Neural crest cell (in vitro differentiated cells): ENCODE measurements at regions not wholly inside any gene's neighbourhood (a gene's known extent, or its start where the extent isn't known, plus 50 kb on each side); places are given as distances from the start of the nearest gene placed in this dataset.

ENCODE experiments used
- DNase-seq: peaks from one replicate; pipeline ENCODE4 v3.0.0; 2021; ENCODE audit warnings: low read depth, mixed read lengths, low spot score
- H3K27ac Mint-ChIP-seq: one replicate; pipeline ENCODE4 v1.8.0; 2021; ENCODE audit warnings: mild to moderate bottlenecking, mixed read lengths; ENCODE audit not compliant: unreplicated experiment
- H3K27me3 Mint-ChIP-seq: 2 replicates; pipeline ENCODE4 v1.8.0; 2021; ENCODE audit warnings: low read depth, mild to moderate bottlenecking, mixed read lengths
- H3K36me3 Mint-ChIP-seq: 2 replicates; pipeline ENCODE4 v1.8.0; 2021; ENCODE audit warnings: low read depth, mild to moderate bottlenecking, mixed read lengths
- H3K4me1 Mint-ChIP-seq: 2 replicates; pipeline ENCODE4 v1.8.0; 2021; ENCODE audit warnings: mixed read lengths
- H3K4me3 Mint-ChIP-seq: one replicate; pipeline ENCODE4 v1.8.0; 2021; ENCODE audit warnings: mild to moderate bottlenecking, mixed read lengths
- H3K9me3 Mint-ChIP-seq: 2 replicates; pipeline ENCODE4 v1.8.0; 2021; ENCODE audit warnings: mixed read lengths
- CTCF ChIP-seq: fragments of 200-600 bp; sonication (generic); conservative IDR thresholded peaks from 2 replicates; pipeline ENCODE4 v1.5.0; 2021; ENCODE audit warnings: antibody characterized with exemption, mild to moderate bottlenecking

DNA sequence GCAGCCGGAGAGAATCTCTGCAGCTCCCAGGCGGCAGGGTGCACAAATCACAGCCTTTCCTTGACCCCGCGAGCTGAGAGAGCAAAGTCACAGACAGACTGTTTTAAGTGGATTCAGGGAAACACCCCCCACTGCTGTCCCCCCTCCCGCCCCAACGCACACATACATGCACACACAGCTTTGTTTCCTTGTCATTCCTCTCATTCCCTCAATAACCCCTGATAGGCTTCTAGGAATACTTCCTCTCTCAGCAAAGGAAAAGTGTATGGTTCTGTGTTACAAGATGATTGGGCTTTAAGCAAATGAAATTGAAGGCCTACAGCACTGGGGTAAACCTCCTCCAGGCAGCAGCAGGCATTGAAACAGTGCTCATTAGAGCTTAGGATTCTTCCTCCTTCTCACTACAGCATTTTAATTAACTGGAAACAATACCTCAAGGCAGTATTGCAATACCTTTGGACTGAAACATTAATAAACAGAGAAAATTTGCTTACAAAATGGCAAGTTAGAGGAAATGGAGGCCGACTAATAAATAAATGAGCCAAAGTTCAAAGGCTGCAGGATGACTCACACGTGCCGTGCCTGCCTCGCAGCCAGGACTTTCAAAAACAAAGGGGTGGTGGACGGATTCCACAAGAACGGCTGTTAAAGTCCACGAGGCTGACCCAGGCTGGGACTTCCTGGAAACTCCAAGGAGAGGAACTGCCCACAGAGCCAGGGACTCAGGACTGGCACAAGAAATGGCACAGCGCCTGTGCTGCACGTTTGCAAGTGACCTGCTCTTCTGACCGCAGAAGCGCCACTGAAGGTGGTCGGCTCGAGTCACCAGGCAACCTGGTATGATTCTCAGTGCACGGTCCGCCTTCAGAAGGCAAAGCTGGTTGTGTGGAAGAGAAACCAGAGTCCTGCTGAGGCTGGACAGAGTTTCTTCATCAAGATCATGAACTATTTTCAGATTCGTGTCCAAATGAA is 236.2 kb downstream of the SYK start:
- H3K27me3 Mint-ChIP-seq = no peaks in the 10 kb centered on the region
- H3K9me3 Mint-ChIP-seq = no peaks in the 10 kb centered on the region
- TF ChIP-seq CTCF = no peak
- peaks cover 19% of the 10 kb centered on the region for H3K4me1 Mint-ChIP-seq
- H3K36me3 Mint-ChIP-seq = no peaks in the 10 kb centered on the region
- no peak for DNase-seq
- H3K27ac Mint-ChIP-seq = peak overlapping the region; percentile 91
- no peak overlapping the region for H3K4me3 Mint-ChIP-seq

DNA sequence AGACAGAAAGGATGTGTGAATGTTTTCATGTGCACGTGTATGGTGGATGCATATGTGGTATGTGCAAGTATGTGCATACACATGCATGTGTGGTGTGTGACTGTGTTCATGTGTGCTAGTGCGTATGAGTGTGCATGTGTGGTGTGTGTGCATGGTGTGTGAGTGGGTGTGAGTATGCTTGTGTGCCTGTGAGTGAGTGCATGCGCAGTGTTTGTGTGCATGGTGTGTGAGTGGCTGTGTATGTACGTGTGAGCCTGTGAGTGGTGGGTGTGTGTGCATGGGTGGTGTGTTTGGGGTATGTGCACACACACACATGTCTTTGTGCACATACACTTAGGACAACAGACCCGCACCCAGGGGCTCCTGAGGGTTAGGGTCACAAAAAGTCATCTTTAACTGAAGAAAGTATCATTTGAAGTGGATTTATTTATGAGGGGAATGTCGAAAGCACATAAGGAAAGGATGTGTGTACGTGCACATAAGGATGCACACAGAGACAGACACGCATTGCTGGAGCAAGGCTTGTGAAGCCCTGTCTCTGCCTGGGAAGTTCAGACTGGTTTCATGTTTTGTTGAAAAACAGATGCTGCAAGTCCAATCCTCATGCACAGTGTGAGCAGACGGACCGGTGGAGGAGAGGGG is 237.0 kb downstream of the SYK start:
- DNase-seq = no peak
- TF ChIP-seq CTCF = no peak
- H3K27me3 Mint-ChIP-seq = no peaks in the 10 kb centered on the region
- H3K9me3 Mint-ChIP-seq = no peaks in the 10 kb centered on the region
- H3K4me3 Mint-ChIP-seq = no peak overlapping the region
- no peaks in the 10 kb centered on the region for H3K36me3 Mint-ChIP-seq
- peaks cover 19% of the 10 kb centered on the region for H3K4me1 Mint-ChIP-seq
- H3K27ac Mint-ChIP-seq = no peak overlapping the region

DNA sequence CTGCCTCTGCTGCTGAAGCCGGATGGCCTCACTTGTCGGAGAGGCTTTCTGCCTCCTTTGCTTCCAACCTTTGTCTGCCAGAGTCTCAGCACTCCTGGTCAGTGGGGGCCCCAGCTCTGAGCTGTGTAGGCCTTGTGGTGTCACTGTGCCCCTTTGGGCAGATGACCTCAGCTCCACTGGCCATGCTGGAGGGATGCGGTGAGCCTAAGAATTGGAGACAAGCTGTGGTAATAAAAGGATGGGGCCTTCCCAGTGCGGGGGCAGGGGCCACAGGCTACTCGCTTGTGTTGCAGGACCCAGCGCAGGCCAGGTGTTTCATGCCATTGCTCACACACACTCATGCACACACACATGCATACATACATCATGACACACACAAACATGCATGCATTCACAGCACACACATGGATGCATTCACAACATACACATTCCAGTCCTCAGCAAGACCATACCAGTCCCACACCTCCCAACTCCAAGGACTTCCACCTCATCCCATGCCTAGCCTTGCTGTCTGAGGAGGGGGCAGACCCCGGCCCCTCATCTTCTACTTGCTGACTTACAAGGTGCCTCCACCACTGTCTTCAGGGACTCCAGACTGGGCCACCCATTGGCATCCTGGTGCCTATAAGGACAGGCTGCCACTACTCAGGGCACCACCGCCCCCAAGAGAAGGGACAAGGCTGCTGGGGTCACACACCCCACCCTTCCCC is 237.7 kb downstream of the SYK start:
- no peak overlapping the region for H3K27ac Mint-ChIP-seq
- H3K27me3 Mint-ChIP-seq = no peaks in the 10 kb centered on the region
- H3K9me3 Mint-ChIP-seq = no peaks in the 10 kb centered on the region
- peaks cover 19% of the 10 kb centered on the region for H3K4me1 Mint-ChIP-seq
- no peak overlapping the region for H3K4me3 Mint-ChIP-seq
- no peaks in the 10 kb centered on the region for H3K36me3 Mint-ChIP-seq
- TF ChIP-seq CTCF = no peak
- DNase-seq = no peak

DNA sequence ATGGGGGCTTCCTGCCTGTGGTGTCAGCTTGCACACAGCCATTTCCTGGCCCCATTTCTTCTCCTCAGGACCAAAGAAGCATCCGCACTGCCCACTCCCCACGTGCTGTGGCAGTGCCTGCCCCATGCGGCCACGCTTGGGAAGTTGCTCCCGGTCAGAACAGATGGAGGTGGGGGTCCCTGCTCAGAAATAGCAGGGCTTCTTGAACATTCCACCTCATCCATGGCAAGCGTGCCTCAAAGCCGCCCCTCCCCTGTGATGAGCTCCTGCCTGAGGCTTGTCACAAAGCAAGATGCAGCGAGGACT is 238.2 kb downstream of the SYK start:
- H3K36me3 Mint-ChIP-seq = no peaks in the 10 kb centered on the region
- no peak for TF ChIP-seq CTCF
- no peak for DNase-seq
- no peaks in the 10 kb centered on the region for H3K9me3 Mint-ChIP-seq
- peaks cover 19% of the 10 kb centered on the region for H3K4me1 Mint-ChIP-seq
- no peak overlapping the region for H3K27ac Mint-ChIP-seq
- no peaks in the 10 kb centered on the region for H3K27me3 Mint-ChIP-seq
- no peak overlapping the region for H3K4me3 Mint-ChIP-seq

DNA sequence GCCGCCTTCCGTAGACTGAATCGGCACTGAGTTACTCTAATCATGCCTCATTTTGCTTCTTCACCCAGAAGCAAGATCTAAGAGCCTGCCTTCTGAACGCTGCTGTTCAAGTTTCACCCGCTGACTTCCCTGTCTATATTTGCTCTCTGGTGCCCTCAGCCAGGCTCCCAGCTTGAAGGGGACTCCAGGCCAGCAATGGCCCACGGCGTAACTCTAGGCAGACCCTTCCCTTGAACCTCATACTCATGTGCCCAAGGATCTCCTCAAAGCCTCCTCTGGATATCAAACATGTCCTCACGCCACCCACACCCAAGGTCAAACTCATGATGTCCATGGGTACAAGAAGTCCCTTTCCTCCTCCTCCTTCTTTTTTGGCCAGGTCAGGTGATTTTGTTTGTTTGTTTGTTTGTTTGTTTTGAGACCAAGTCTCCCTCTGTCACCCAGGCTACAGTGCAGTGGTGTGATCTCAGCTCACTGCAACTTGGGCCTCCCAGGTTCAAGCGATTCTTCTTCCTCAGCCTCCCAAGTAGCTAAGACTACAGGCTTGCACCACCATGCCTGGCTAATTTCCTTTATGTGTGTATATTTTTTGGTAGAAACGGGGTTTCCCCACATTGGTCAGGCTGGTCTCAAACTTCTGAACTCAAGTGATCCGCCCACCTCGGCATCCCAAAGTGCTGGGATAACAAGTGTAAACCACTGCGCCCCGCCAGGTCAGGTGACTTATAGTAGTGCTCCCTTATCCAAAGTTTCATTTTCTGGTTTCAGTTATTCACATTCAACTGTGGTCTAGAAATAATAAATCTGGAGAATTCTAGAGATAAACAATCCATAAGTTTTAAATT is 239.0 kb downstream of the SYK start:
- H3K27me3 Mint-ChIP-seq = no peaks in the 10 kb centered on the region

More for the DNA sequence above, 239.0 kb downstream of the SYK start:
- Mint-ChIP-seq H3K4me1 (peaks cover 19% of the 10 kb centered on the region), H3K9me3 (no peaks in the 10 kb centered on the region), H3K36me3 (no peaks in the 10 kb centered on the region), H3K4me3 (no peak overlapping the region), H3K27ac (no peak overlapping the region)
- no peak for DNase-seq
- TF ChIP-seq CTCF = no peak
